GM12892 (cell line): ENCODE measurements at regions not wholly inside any gene's neighbourhood (a gene's known extent, or its start where the extent isn't known, plus 50 kb on each side); places are given as distances from the start of the nearest gene placed in this dataset.

Source experiments
- POLR2A ChIP-seq: IDR thresholded peaks from 2 replicates; pipeline ENCODE4 v1.6.1; 2011; ENCODE audit warnings: low read depth, low read length, control low read depth
- POLR2AphosphoS5 ChIP-seq: IDR thresholded peaks from 2 replicates; pipeline ENCODE4 v1.6.1; 2011; ENCODE audit warnings: low read depth, low read length, control low read depth

DNA sequence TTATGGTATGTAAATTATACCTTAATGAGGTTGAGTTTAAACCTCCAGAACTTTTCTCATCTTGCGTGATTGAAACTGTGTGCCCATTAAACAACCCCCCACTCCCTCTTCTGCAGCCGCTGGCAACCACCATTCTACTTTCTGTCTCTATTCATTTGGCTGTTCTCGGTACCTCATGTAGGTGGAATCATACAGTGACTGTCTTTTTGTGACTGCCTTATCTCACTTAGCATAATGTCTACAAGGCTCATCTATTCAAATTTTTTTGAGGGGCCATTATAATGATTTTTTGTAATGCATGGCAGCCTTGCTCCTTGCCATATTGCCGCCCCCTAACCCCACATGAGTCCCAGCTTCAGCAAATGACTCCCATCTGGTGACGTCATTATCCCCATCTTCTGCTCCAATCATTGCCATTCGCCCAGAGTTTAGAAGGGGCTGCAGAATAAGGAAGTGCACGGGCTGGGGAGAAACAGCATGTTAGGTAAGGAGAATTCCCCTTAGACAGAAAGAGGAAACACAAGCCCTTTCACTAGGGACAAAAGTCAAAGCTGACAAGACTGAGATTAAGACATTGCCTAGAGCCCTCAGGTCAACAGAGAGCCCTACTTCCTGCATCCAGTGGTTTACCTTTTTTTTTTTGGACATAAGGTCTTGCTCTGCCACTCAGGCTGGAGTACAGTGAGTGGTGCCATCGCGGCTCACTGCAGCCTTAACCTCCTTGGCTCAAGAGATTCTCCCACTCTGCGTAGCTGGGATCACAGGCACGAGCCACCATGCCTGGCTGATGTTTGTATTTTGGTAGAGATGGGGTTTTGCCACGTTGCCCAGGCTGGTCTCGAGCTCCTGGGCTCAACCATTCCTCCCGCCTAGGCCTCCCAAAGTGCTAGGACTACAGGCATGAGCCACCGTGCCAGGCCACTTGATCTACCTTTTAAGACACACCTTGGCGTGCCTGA lies 78.4 kb upstream of the ERRFI1 start:
- peak; percentile 59; the same call in 1 of the 2 replicates for TF ChIP-seq POLR2A
- TF ChIP-seq POLR2AphosphoS5, result peak; percentile 45; the same call in 1 of the 2 replicates
